Stimulated activated CD4-positive, alpha-beta T cell treated with anti-CD3 and anti-CD28 coated beads, Interleukin-4, amount 100 ng/mL, for 48 hours (primary cell): ENCODE measurements at regions not wholly inside any gene's neighbourhood (a gene's known extent, or its start where the extent isn't known, plus 50 kb on each side); places are given as distances from the start of the nearest gene placed in this dataset.

Experiments used
- DNase-seq, 2 donors: peaks; one replicate each; pipeline ENCODE4 v3.0.0-alpha.2; 2020; ENCODE audit warnings: low read depth in 2 of 2

DNA sequence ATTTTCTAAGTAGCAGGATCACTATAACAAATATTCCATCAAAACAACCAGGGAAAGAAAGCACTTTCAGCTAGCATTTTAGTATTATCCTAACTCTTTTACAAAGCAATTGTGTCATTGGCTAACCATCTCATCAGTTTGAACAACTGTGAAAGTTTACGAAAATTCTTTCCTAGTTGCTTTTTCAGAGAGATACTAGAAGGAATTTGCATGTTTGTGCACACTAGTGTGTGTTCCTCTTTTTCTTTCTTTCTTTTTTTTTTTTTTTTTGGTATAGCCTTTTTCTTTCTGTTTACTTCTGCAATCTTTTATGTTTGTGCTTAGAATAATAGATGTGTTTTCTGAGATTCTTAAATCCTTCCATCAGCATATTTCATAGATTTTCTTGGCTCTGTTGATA is 124.7 kb upstream of the SEMA6A start:
- no peak for DNase-seq

DNA sequence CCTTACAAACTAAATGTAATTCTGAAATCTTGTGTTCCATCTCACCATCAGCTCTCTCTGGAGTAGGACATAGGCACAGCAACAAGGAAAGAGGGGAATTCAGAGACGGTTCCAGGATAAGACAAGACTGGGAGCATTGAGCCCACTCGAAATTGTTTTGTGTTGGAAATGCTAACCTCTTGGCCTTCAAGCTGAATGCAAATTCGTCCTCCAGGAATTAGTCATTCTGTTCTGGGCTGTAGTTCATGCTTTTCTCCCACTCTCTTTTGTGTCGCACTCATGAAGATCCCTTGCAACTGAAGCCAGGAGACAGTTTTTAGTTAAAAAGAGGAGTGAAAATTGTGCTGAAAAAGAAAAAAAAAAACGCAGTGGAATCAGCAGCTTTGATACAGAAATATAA is 121.7 kb upstream of the SEMA6A start:
- no peak for DNase-seq

DNA sequence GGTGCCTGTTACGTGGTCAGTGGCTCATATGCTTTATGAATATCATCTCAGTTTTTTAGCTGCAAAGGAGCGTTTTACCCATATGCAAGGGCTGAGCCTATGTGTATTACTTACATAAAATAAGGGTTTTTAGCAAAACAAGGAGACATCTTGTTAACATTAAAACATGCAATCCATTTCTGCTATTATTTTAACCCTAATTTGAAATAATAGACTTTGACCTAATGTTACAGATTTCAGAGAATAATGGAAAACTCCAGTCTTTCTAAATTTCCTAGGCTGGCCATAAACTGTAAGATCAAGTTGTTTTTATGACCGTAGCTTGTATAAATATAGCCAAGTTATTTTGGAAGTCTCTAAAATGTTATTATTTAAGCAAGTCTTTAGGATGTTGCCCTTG is 121.1 kb upstream of the SEMA6A start:
- no peak for DNase-seq

DNA sequence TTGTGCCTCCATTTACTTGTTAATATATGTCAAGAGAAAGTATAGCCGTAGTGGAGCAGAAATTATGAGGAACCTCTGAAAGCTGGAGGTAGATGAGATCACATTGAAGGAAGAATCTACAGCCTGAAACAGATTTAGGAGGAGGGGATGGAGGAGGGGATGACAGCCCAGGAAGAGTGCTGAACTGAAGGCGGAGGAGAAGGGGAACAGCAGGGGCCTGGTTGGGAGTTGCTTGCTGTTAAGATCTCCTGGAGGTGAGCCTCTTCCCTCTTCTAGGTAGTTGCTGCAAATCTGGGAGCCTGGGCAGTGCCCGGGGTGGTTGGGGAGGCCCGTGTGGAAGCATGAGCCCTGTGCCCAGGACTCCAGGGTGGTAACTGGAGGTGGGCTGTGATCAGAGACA is 111.8 kb upstream of the SEMA6A start:
- DNase-seq: no peak

DNA sequence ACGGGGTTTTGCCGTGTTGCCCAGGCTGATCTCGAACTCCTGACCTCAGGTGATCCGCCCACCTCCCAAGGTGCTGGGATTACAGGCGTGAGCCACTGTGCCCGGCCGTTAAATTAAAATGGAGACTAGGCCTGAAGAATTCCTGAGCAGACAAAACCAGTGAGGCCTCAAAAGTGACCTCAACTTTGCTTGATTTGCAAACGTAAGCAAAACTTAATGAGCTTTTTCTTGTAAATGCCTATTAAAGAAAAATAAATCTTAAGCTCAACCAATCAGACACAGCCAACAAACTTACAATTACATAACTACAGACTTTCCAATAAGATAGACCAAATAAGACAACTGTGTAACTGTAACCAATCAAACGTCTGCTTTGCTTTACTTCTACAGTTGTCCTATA is 111.3 kb upstream of the SEMA6A start:
- DNase-seq: no peak

DNA sequence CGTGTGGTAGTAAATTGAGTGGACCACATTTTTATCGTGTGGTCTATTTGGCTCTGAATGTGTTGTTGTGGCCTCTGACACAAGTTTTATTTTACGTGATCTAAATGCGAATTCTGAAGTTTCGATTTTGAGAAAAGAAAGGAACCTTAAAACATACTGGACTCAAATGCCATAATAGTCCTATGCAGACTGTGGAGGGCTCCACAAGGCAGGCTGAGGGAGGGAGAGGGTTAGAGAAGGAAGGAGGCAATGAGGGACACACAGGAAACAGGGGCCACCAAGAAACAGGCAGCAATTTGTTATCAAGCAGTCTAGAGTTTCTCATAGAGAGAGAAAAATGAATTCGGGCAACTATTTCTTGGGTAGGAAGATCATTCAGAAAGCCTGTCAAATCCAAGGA is 110.4 kb upstream of the SEMA6A start:
- no peak for DNase-seq

DNA sequence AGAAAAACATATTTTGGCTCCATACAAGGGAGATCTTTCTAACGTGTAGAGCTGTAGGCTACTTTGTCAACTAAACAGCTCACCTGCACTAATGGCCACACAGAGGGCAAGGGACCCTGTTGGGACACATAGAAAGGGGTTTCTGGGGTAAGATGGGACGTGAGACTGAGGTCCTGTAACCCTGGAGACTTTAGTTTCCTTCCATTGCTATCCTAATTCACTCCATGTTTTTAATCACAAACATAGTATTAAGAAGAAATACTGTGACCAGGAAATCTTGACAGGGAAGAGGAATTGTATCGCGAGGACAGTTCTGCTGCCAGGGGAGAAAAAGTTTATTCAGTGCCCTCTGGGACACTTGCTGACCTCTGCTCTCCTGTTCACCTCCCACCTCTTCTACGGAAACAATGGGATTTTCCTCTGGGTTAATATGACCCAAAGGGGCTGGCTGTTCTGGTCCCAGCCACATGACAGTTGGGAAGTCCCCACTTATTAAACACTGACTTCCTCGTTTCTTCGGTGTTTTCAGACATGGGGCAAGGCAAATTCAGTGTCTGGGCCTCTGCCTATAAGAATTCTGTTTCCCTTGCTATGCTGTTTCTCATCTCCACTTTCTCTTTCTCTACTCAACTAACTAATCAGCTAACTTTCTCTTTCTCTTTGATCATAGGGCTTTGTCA is 106.9 kb upstream of the SEMA6A start:
- DNase-seq: no peak

DNA sequence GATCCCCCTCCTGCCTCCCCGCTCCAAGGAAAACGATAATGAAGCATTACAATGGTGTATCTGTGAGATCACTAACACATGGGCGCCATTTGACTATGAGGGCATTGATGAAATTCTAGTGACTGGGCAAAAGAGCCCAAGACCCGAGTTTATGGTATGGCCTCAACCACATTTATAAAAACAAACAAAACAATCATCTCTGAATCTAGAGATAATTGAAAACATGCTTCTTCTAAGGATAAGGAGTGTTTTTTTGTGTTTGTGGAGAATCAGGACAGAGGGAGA is 100.9 kb upstream of the SEMA6A start:
- no peak for DNase-seq

DNA sequence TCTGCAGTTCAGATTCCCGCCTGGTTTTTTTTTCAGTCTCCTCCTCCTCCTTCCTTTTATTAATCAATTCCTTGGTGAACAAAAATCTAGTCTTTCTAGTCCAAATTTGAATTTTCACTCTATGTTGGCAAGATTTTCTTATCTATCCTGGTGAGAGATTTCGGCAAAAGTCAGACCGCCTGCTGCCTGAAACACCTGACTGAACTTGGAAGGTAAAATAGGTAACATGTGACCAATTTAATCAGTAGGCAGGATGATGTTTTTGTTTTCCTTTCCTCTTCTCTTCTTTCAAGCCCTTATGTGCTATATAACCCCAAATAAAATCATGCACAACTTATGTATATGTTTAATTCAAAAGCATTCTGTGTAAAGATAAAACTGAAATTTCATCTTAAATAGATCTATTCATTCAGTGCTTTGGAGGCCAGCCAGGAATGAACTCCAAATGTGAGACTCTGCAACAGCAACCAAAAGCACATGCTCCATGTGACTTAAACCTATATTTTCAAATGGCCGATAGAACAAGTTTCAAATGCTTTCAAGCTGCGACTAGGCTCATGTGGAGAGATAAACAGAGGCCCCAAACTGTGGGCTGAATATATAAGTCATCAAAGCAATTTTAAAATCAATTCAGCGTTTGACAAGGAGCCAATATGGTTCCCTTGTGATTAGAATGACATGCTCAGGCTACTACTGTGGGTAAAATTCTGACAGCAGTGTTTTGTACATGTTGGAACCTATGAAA is 100.4 kb upstream of the SEMA6A start:
- DNase-seq: no peak

DNA sequence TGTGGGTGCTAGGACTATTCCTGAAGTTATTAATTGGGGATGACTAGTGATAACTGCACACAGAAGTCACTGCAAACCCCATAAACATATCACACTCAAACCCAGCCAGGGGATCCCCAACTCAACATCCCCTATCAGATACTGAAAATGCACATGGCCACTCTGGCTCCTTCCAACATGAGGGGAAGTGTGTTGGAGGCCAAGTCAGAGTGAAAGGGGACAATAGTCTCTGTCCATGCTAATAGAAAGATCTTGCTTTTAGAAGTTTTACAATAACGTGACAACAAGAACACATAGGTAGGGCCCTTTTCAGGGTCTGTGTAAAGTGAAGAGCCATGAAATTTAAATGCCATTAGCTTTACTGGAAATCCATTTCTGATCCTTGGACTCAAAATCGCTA is 98.8 kb upstream of the SEMA6A start:
- DNase-seq: no peak

DNA sequence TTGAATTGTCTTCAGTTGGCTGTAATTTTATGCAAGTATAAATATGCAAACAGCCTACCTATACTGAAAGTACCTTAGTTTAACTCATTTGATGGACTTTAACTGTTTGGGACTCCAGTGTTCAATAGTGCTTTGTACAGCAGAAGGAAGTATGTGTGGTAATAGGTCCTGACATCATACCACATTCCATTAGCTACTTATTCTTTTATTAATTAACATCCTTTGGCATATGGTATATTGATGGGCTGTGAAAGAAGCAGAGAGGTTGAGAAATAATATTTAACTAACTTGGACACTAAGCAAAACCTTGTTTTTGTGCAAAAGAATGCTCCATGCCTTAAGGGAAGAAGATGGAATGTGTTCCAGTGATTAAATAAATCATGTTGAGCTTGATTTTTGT is 97.6 kb upstream of the SEMA6A start:
- DNase-seq: no peak

DNA sequence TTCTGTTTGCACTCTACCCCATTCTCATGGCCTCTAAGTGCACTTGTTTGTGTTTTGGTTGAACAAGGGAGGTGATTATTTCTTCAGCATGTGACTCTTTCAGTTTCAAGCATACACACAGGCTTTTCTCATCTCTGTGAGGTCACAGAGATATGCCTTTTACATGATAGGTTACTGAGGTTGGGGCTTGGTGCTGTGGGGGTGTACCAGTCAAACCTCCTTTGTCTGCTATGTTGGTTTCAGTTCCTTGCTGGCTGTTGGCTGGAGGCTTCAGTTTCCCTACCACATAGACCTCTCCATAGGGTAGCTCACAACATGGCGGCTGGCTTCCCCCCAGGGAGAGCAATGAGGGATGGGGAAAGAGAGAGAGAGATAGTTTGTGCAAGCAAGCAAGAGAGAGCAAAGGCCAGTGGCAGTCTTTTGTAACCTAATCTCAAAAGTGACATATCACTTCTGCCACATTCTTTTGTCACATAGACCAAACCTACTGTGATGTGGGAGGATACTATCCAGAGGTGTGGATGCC is 96.7 kb upstream of the SEMA6A start:
- no peak for DNase-seq

DNA sequence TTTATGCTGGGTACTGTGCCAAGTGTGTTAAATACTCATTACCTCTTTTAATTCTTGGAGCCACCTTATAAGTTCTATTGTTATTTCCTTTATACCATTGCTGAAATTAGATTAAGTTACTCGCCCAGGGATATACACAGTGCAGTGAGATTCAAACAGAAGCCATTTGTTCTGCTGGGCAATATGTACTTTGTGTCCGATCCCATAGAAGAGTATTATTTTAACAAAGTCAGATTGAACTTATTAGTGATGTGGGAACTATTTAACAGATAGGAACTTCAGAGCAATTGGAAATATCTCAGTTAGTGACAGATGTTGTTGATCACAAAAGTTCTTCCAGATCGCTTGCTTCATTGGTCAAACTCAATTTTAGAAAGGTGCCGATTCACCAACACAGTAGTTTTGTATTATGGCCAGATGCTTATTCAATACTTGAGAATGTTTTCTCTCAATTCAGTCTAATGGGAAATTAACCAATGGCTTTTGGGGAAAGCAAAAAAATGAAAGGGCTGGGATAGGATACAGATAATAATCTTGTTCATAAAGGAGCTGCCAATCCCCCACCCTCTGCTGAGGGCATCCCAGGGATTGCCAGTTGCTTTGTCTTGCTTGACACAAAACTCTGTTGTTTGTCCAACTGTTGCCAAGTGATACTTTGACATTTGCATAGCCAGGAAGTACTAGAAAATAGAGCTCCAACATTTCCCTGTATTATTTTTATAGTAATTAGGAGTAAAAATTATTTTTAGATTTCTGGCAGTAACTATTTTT is 94.8 kb upstream of the SEMA6A start:
- no peak for DNase-seq

DNA sequence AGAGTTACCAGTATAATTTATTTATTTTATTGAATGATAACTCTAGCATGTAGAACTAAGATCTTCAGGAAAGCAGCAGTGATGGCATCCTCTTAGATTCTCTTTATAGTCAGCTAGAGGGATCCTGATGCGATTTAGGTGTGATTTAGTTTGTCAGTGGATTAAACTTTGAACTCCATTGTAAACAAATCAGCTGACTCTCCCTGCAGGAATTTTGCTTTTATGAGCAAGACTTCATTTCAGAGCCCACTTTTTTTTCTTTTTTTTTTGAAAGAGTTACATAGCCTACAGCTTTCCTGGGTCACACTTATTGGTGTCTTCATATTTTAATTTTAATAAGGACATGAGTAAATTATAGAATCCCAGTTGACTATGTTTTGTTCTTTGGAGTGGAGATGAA is 93.8 kb upstream of the SEMA6A start:
- no peak for DNase-seq

DNA sequence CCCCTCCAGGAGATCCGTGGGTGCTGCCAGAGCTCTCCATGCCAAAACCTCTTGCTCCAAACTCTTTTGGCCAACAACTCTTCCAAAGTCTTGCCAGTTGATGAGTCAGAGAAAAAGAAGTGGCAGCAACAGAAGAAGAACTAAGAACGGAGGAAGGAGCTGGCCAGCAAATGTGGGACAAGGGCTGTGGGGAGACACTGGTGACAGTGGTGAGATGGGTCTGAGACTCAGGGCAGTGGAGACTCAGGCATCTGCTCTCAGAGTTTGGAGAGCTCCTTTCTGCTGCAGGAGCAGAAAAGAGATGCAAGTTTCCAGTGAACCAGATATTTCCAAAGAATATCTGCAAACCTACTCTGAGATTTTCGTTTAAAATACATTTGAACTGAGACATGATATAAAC is 92.3 kb upstream of the SEMA6A start:
- DNase-seq: no peak

DNA sequence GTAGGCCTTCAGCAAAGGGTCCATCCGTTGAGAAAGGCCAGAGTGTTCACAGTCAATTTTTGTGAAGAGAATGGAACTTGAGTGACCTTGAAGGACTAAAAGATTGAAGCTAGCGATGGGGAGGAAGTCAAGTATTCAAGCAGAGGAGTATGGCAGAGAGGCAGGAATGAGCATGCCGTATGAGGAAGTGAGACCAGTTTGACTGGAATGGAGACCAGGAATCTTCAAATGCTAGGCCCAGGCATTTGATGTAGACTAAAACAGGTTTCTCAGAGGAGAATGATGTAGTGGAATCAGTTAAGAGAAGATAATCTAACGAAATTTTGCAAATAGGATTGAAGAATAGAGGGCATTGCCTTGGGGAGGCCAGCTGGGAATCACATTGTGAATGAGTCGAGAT is 90.4 kb upstream of the SEMA6A start:
- DNase-seq: no peak

DNA sequence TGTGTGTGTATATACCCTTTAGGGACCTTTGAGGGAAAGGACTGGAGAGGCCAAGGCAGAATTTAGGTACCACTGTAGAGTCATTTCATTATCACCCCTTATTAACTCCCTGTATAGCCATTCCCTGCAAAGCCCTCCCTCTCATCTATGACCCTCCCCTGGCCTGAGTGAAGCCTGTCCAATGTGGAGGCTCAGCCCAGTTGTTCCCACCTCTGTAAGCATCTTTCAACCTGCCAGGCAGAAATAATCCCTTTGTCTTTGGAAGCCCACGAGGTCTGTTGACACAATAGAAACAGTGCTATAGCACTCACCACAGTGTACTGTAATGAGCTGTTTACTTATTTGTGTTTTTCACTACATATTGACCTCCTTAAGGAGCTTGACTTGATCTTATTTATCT is 88.5 kb upstream of the SEMA6A start:
- DNase-seq: no peak

DNA sequence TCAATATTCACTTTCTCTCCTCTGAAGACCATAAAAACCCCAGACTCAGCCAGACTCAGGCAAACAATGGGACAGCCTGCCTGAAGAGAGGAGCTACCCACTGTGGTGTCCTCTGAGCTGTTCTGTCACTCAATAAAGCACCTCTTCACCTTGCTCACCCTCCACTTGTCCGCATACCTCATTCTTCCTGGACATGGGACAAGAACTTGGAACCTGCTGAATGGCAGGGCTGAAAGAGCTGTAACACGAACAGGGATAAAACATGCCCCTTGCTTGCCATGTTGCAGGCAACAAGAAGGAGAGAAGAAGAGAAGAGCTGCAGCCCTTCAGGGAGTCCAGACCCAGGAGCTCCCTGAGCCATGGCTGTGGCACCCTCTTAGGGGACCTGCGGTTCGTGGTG is 86.8 kb upstream of the SEMA6A start:
- DNase-seq: no peak

DNA sequence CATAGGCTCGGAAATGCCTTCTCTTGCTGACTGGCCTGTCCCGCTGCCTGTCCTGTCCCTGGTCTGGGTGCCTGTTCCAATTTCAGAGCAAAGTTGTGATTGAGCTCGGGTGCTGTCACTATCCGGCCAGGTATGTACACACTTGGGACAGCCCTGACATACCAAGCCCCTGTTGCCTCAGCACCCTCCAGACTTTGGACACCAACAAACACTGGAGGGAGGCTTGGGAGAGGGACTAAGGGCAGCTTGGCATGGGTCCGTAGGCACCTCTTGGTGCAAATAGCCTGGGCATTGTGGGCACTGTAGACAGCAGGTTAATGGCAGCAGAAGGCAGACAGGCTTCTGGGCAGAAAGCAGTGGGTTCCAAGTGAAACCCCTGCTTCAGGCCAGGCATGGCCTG is 86.3 kb upstream of the SEMA6A start:
- no peak for DNase-seq

DNA sequence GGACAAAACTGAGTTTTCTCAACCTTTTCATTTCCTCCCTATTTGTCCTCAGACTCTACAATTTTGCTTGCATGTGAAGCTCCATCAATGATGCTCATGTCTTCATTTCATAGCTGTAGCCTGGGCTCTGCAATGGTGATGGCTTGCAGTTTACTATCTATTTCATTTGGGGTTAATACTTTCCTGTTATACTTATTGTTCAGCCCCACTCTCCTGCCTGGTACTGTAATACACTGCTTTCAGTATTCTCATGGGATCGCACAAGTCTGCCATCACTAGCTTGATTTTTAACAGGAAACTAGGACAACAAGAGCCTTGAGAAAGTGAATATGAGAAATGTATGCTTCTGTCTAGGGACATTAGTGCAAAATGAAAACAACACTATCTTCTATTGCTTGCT is 84.2 kb upstream of the SEMA6A start:
- DNase-seq: no peak

DNA sequence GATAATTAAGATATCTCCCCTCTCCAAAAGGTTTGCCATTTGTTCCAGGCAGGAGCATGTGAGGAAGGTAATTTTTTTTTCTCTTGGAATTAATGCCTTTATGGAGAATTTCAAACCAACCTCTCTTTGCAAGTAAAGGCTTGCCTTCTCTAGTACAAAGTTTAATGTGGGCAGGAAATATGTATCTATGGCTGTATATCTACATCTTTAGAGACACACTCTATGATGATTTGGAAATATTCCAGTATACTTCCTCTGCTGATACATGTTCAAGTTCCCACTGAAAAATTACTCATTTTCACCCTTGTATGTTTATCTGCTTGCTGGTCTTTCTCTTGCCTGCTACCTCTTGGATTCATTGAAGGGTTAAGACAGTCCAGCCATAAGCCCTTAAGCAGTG is 83.5 kb upstream of the SEMA6A start:
- DNase-seq: no peak

DNA sequence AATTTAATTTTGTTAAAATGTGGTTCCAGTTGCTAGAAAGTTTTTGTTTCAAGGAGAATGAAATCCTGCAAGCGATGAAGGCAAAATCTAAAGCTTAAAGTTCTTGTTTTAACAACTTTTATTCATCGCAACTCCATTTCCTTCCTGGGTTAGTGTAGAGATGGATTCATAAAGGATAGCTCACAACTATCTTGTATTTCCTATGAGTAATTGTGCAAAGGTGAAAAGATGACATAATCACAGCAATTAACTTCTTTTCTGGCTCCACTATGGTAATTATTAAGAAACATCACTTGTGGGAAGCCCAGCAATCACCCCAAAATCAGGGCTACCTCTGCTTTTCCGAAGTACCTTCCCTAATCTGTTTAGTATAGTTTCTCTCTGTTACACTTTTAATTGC is 80.8 kb upstream of the SEMA6A start:
- no peak for DNase-seq

DNA sequence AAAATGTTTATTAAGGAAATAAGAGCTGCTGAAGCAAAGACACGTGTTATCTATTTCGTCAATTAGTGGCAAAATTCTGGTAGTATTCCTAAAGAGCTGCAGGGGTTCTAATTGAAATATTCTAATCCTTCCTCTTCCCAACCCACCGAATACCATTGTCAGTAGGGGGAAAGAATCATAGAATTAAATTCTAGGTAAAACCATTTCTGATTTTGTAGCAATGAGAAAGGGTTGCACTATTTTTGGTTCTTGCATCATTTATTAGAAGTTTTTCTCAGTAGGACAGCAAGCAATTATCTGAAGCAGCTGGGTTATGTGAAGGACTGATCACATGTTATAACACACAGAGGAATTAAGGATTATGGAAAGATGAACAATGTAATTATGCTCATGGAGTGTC is 80.3 kb upstream of the SEMA6A start:
- DNase-seq: no peak
